ENCODE measurements at regions not wholly inside any gene's neighbourhood (a gene's known extent, or its start where the extent isn't known, plus 50 kb on each side); places are given as distances from the start of the nearest gene placed in this dataset.

DNA sequence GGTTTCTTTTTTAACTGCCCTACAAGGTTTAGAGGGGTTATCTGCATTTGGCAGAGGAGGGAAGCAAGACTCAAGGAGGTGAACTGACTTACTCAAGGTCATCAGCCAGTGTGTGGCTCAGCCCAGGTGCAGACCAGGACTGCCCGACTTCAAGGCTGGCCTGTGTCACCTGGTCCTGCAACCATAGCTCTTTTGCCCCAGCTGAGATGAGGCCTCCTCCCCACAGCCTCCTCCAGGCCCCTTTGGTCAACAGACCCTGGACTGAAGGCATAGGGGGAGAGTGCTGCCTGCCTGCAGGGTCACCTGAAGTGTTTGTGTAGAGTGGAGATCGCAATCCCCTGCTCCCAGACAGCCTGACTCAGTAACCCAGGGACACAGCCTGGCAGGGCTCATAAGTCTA lies 168.5 kb upstream of the GLI2 start:
- Mint-ChIP-seq H3K9me3 (ENCODE audit: insufficient read depth) (no peaks in the 10 kb centered on the region), H3K4me1 (no peaks in the 10 kb centered on the region), H3K27me3 (peaks cover 4% of the 10 kb centered on the region), H3K4me3 (no peak overlapping the region), H3K27ac (no peak overlapping the region)
- ChIA-PET POLR2A (no interaction called here), CTCF (no interaction called here)
- Histone ChIP-seq H3K27me3 (replicated peaks in 1 of 4; ENCODE audit: control extremely low read depth in 1 of 4, control insufficient read depth in 3 of 4, insufficient read depth in 4 of 4, low read length in 3 of 4) (no peaks in the 10 kb centered on the region), H3K27ac (ENCODE audit: low read length in 2 of 2) (no peak overlapping the region), H3K9me3 (ENCODE audit: control extremely low read depth in 1 of 3, control insufficient read depth in 2 of 3, insufficient read depth in 1 of 3, low read length in 2 of 3) (no peaks in the 10 kb centered on the region), H4K20me1 (ENCODE audit: control insufficient read depth, insufficient read depth, low read length, poor library complexity, severe bottlenecking) (no peaks in the 10 kb centered on the region), H2AFZ (ENCODE audit: insufficient read depth, low read depth, low read length, poor library complexity, severe bottlenecking) (no peak overlapping the region), H3K4me3 (ENCODE audit: control extremely low read depth in 1 of 5, extremely low read depth in 1 of 5, insufficient read depth in 1 of 5, low read depth in 2 of 5, low read length in 4 of 5) (no peak overlapping the region), H3K36me3 (replicated peaks in 1 of 2; ENCODE audit: control extremely low read depth in 1 of 2, control insufficient read depth in 1 of 2, extremely low read depth in 1 of 2, insufficient read depth in 2 of 2, low read length in 1 of 2) (no peaks in the 10 kb centered on the region), H3K4me1 (ENCODE audit: control insufficient read depth in 2 of 2, insufficient read depth in 2 of 2, low read length in 2 of 2) (no peaks in the 10 kb centered on the region), H3K79me2 (ENCODE audit: control insufficient read depth, insufficient read depth, low read length) (no peaks in the 10 kb centered on the region), H3K9ac (ENCODE audit: low read length) (no peak overlapping the region), H3K4me2 (replicated peaks; ENCODE audit: low read depth, low read length, poor library complexity, severe bottlenecking) (no peak overlapping the region)
- TF ChIP-seq, protein P1, sequence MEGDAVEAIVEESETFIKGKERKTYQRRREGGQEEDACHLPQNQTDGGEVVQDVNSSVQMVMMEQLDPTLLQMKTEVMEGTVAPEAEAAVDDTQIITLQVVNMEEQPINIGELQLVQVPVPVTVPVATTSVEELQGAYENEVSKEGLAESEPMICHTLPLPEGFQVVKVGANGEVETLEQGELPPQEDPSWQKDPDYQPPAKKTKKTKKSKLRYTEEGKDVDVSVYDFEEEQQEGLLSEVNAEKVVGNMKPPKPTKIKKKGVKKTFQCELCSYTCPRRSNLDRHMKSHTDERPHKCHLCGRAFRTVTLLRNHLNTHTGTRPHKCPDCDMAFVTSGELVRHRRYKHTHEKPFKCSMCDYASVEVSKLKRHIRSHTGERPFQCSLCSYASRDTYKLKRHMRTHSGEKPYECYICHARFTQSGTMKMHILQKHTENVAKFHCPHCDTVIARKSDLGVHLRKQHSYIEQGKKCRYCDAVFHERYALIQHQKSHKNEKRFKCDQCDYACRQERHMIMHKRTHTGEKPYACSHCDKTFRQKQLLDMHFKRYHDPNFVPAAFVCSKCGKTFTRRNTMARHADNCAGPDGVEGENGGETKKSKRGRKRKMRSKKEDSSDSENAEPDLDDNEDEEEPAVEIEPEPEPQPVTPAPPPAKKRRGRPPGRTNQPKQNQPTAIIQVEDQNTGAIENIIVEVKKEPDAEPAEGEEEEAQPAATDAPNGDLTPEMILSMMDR (IDR thresholded peaks at IDR 0.05) = no peak
- no peak for TF ChIP-seq EZH2 (IDR thresholded peaks at IDR 0.05; ENCODE audit: borderline replicate concordance, insufficient read depth, low read depth, low read length, poor library complexity, severe bottlenecking)
- ATAC-seq (ENCODE audit: low read depth) (no peak), DNase-seq (no peak)
- intact Hi-C loops (cut with micrococcal nuclease) = no loop called here
- 100% methylated on average over 1 of the region's 2 CpGs for WGBS (ENCODE audit: insufficient coverage)

DNA sequence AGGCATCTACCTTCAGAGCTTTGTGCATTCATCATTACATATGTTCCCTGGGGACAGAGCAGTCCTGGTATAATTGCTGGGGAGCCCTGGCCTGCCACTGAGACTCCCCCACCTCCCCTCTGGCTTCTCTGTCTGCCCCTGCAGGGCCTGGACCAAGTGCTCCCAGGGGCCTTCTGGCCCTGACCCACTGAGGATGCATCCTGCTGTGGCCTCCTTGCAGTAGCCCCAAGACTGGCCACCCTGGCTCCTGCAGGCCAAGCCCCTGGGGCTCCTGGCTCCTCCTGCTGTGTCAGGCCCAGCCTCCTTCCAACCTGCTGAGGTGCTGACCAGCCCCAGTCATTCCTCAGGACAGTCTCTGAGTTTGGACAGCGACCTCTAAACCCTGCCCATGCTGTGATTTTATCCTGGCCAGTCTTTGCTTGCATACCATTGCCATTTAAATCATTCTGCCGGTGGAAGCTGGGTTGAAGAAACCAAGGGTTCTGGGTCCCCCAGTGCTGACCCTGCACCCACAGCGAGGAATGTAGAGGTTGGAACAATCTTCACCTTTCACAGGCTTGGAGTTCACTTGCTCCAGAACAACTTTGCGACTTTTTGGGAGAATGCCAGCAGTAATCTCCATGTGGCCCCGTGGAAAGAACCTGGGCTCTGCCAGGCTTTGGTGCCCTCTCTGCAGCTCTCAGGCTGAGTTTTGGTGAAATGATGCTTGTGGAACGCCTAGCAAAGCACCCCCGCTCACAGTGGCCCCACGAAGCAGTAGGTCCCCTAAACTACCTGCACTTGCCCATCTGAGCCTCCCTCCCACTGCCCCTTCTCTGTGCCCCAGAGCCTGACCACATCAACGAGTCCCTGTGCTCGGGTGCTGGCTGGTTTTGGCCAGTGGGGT lies 167.3 kb upstream of the GLI2 start:
- intact Hi-C loops (cut with micrococcal nuclease) = no loop called here
- no peak for TF ChIP-seq EZH2 (IDR thresholded peaks at IDR 0.05; ENCODE audit: borderline replicate concordance, insufficient read depth, low read depth, low read length, poor library complexity, severe bottlenecking)
- TF ChIP-seq, protein P1 (IDR thresholded peaks at IDR 0.05) = no peak
- POLR2A ChIA-PET = no interaction called here

More for the DNA sequence above, 167.3 kb upstream of the GLI2 start:
- DNase-seq (no peak), ATAC-seq (ENCODE audit: low read depth) (no peak)
- H3K36me3 ChIP-seq (replicated peaks in 1 of 2; ENCODE audit: control extremely low read depth in 1 of 2, control insufficient read depth in 1 of 2, extremely low read depth in 1 of 2, insufficient read depth in 2 of 2, low read length in 1 of 2) = no peaks in the 10 kb centered on the region
- Mint-ChIP-seq H3K4me3 (no peak overlapping the region), H3K9me3 (ENCODE audit: insufficient read depth) (no peaks in the 10 kb centered on the region), H3K4me1 (no peaks in the 10 kb centered on the region), H3K27me3 (peaks cover 4% of the 10 kb centered on the region), H3K27ac (no peak overlapping the region)
- CTCF ChIA-PET = no interaction called here
- no peak overlapping the region for H3K27ac ChIP-seq (ENCODE audit: low read length in 2 of 2)
- no peak overlapping the region for H3K9ac ChIP-seq (ENCODE audit: low read length)
- H3K9me3 ChIP-seq (ENCODE audit: control extremely low read depth in 1 of 3, control insufficient read depth in 2 of 3, insufficient read depth in 1 of 3, low read length in 2 of 3) = no peaks in the 10 kb centered on the region
- no peak overlapping the region for H2AFZ ChIP-seq (ENCODE audit: insufficient read depth, low read depth, low read length, poor library complexity, severe bottlenecking)
- H3K4me1 ChIP-seq (ENCODE audit: control insufficient read depth in 2 of 2, insufficient read depth in 2 of 2, low read length in 2 of 2) = no peaks in the 10 kb centered on the region
- H3K4me2 ChIP-seq (replicated peaks; ENCODE audit: low read depth, low read length, poor library complexity, severe bottlenecking) = no peak overlapping the region
- H3K79me2 ChIP-seq (ENCODE audit: control insufficient read depth, insufficient read depth, low read length) = no peaks in the 10 kb centered on the region
- H3K27me3 ChIP-seq (replicated peaks in 1 of 4; ENCODE audit: control extremely low read depth in 1 of 4, control insufficient read depth in 3 of 4, insufficient read depth in 4 of 4, low read length in 3 of 4) = no peaks in the 10 kb centered on the region
- no peak overlapping the region for H3K4me3 ChIP-seq (ENCODE audit: control extremely low read depth in 1 of 5, extremely low read depth in 1 of 5, insufficient read depth in 1 of 5, low read depth in 2 of 5, low read length in 4 of 5)
- WGBS (ENCODE audit: insufficient coverage) = 79% methylated on average over 9 of the region's 10 CpGs
- H4K20me1 ChIP-seq (ENCODE audit: control insufficient read depth, insufficient read depth, low read length, poor library complexity, severe bottlenecking) = no peaks in the 10 kb centered on the region

Data from B cell (primary cell).